ENCODE measurements at regions not wholly inside any gene's neighbourhood (a gene's known extent, or its start where the extent isn't known, plus 50 kb on each side); places are given as distances from the start of the nearest gene placed in this dataset.
A peak's percentile ranks its signal among the peaks of the same experiment; 100 is the strongest.

DNA sequence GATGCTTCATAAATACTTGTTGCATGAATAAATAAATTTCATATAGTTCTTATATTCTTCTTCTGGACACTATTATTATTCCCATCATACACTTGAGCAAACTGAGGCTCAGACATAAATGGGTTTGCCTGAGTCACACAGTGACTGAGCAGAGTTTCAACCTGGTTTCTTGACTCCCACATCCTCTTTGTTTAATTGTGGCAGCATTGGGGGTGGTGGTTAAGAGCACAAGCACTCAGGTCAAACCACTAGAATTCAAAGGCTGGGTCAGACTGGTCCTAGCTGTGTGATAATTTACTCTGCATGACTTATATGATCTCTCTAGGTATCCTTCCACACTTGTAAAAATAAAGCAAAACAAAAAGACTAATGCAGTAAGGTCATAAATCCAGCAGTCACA, 274.9 kb upstream of the SRRM4 start:
- DNase-seq: no peak

DNA sequence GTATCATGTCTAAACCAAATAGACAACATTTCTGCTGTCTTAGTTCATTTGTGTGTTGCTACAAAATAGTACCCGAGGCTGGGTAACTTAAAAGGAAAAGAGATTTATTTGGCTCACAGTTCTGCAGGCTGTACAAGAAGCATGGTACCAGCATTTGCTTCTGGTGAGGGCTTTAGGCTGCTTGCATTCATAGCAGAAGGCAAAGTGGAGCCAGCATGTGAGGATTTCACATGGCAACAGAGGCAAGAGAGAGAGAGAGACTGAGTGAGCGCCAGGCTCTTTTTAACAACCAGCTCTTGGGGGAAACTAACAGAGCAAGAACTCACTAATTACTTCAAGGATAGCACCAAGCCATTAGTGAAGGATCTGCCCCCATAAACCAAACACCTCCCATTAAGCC, 271.4 kb upstream of the SRRM4 start:
- no peak for DNase-seq

DNA sequence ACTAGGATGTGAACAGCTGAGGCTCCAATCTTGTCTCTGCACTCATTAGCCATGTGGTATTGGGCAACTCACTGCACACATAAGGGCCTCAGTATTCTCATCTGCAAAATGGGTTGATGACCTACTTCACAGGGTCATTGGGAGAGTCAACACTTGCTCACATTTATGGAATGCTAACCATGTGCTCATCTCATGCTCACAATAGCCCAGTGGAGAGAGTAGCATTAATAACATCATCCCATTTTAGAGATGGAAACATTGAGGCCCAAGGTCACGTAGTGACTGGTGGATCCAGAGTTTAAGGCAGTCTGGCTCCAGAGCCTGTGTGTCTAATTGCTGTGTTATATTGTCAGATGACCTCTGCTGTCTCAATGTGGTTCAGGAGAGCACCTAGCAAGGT, 270.2 kb upstream of the SRRM4 start:
- no peak for DNase-seq

DNA sequence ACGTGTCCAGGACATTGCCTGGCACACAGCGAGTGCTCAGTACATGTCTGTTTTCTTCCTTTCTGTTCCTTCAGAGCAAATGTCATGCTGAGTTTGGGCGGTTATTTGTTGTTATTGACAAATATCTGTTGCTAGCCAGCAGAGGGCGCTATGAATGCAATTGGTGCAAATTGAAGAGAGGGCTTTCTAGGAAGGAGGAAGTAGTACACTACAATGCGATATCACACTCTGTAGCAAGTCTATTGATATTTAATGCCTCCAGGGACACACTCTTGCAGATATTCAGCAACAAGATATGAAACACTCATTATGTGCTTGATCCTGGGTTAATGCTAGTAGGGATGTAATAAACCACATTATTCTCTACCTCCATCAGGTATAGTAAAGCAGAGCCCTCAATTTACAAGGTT, 267.3 kb upstream of the SRRM4 start:
- DNase-seq: peak; percentile 11

DNA sequence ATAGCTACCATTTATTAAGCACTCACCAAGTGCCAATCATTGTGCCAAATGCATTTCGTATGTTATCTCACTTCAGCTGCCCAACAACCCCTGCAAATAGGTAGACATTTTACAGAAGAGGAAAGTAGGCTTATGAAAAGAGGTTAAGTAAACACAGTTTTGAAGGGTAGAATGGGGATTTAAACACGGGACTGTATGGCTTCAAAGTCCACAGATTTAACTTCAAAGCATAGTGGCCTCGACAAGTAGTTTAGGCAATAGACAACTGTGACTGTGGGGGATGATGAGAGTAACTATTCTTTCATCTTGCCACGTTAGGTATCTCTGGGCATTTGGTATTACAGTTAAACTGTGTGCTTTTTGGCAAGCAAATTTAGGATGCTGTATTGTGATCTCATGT, 266.8 kb upstream of the SRRM4 start:
- no peak for DNase-seq

DNA sequence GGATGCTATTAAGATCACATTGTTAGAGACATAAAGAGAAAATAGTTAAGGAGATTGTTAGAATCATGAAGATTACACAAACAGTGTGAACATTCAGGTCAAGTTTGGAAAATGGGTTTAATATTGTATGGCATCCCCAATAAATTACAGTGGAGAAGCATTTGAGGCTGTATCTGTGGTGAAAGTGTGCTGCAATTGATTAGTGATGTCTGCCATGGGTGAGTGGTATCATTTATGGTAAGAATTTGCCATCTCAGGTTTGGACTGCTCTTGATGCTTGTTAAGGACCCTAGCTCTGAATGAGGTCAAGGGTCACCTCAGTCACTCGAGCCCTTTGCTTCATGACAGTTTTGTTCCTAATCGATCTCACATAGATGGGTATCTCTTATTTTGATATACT, 265.7 kb upstream of the SRRM4 start:
- no peak for DNase-seq

DNA sequence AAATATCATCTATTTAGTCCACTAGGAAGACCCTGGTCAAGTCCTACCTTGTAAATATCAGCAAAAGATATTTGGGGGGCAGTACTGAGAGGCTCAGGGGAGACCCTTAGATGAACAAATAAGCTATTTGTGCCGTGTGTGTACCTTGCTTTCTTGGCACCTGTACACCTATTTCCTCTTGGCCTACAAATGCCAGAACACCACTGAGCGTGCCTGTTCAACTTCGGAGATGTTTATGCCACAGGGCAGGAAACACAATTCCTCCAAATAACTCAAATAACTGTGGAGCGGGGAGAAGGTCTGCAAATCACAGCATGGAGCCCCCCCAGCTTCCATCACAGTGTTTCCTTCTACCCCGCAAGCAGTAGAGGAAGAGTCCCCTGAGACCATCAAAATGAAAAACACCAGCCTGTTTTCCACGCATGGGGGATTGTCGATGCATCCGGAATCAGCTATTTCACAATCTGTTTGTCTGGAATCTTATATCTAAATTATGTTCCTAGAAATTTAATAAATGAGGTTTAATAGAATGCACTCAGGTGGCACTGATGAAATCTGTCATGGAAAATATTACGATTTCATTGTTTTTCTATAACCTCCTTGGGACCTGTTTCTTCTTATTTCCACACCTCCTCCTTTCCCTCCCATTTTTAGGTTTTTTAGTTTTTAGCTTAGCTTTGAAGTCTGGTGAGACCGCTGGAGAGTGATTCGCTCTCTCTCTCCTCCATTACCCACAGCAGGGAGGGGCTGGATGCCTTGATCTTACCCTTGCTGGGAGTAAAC, 254.0 kb upstream of the SRRM4 start:
- no peak for DNase-seq

DNA sequence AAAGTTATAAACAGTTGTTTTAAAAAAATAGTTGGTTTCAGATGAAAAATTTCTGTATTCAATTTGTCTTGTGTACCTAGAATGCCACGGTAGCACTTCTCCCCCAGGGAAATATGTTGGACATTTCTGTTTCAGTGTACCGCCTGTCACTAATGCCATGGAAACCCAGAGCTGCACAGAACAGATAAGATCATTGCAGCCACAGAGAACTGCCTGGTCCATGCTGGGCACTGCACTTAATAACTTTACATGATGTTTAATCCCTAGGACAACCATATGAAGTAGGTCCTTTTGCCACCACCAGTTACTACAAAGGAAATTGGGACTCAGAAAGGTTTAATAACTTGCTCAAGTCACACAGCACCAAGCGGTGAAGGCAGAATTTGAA, 253.4 kb upstream of the SRRM4 start:
- DNase-seq: no peak

DNA sequence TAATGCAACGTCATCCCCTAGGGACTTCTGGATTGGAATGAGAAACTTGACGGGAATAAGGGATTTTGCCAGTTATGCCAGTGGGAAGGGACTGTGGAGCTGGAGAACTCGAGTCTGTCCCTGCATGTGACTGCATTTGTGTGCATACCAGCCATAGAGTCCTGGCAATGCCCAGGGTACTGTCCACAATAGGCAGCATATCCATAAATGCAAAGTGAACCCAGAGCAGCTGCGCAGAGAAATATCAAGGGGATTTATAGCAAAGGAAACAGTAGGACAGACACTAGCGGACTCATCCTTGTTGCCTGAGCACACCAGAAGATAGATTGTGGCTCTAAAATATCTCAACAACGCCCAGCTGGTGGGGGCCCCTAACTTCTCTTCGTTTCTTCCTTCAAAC, 247.1 kb upstream of the SRRM4 start:
- DNase-seq: no peak

DNA sequence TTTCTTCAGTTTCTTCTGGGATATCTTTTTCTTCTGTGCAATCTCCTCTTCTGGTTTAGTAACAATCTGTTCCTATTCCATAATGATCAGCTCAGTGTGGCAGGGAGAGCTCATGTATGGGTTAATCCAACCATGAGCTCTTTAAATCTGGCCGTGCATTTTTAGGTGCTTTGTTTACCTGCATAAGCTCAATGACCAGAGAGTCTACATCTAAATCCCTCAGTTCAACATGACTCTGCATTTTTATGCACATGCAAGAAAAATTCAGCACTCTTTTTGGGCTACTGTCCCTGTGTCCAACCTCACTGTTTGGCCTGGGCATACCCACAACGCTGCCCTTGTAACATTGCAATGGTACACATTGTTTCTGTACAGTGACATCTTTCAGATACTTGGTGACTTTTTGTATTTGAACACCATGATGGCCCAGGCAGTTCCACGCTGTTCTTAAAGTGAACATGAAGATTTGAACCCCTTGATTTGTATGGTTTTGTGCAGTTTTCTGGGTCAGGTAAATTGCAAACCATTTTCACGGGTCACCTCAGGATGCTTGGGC, 243.3 kb upstream of the SRRM4 start:
- DNase-seq: no peak

DNA sequence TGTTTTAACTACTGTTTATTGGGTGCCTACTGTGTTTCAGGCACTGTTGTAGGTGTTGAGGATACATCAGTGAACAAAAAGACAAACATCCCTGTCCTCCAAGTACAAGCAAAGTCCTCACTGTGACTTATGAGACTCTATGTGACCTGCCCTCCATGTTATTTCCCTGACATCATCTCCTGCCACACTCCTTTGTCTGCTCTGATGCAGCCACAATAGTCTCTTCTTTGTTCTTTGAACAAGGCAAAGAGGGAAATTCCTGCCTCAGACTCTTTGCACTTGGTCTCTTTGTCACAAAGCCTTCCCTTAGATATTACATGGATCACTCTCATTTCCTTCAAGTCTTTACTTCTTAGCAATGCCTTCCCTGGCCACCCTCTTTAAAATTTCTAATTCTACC, 240.1 kb upstream of the SRRM4 start:
- no peak for DNase-seq

DNA sequence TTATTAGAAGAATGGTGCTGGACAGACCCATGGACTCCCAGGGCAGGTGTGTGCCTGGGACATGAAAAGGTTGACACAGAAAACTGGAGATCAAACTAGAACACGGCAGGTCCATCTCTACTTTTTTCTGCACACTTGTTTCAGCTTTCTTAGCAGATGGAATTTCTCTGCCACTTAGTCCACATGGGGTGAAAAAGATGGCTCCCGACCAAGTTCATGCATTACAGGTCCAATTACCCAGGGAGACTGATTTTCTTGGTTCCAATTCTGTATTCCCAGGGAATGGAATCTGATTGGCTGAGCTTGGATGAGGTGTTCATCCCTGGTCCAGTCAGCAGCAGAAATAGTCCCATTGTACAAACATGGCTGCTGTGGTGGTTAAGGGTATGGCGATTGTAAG, 238.9 kb upstream of the SRRM4 start:
- DNase-seq: no peak

DNA sequence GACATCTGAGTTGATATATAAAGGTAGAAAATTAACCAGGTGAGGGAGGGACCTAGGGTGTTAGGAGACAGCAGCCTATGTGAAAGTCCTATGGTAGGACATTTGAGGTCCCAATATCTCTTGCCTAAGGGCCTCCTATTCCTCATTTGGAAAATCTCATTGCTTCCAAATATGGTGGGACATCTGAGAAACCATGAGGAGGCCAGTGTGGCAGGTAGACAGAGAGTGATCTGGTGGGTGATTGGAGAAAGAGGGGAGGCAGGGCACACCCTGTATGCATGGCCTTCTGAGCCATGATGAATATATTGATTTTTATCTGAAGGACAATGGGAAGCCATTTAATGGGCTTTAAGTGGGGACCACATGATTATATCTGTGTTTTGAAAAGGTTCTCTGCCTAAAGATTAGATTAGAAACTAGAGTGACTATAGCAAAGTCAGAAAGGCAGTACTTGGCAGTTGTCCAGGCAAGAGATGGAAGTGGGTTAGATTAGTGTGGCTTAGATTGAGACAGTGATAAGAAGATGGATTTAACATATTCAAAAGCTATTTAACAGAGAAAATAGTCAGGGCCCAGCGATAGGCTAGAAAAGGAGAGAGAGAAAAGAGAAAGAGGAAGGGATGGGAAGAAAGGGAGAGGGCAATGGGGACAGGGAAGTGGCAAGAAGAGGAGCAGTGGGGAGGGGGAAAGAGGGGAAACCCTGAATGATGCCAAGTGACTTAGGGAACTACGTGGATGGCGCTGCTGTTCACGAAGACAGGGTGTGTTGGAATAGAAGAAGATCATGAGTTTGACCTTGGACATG, 237.2 kb upstream of the SRRM4 start:
- DNase-seq: no peak

DNA sequence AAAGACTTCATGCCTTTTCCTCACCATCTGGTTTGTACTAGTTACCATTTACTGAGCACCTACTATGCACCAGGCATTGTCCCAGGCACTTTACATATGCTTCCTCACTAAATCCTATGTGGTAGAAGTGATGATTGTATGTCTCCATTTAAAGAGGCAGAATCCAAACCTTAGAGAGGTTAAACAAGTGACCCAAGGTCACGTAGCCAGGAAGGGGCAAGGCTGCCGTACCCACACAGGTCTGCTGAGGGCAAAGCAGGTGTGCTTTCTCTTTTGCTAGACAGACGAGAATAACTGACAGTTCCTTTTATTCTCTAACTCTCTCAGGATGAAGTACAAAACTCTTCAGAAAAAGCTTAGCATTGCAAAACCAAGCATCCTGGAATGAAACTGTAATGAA, 235.2 kb upstream of the SRRM4 start:
- no peak for DNase-seq

DNA sequence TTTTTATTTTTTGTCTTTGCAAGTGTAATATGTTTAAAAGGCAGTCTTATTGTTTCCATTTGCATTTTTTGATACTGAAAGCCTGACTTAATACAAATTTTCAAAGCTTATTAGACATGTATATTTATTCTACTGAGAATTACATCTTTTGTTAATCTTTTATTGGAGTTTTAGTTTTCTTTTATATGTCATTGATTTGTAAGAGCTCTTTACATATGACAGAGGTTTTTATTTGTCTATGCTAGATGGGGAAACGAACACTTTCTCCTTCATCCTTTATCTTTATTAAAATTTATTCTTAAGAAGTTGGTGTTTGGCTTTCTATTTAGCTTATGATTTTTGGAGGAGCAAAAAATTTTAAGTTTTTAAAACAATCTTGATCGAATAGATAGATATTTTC, 234.4 kb upstream of the SRRM4 start:
- DNase-seq: no peak

DNA sequence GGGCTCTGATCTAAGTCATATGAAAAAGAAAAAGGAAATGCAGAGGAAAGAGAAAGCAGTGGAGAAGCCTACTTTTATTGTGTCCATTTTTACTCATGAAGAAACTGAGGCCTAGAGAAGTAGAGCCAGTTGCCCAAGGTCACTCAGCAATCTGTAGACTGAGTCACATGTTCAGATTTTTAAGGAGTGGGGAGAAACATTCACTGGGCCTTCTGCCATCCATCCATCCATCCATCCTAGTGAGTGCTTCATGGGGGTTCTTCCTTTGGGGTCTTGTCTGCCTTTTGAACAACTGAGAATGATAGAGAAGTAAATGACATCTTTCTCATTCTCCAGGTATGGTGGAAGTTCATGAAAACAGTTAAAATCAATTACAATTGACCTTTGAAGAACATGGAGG, 233.6 kb upstream of the SRRM4 start:
- DNase-seq: no peak

DNA sequence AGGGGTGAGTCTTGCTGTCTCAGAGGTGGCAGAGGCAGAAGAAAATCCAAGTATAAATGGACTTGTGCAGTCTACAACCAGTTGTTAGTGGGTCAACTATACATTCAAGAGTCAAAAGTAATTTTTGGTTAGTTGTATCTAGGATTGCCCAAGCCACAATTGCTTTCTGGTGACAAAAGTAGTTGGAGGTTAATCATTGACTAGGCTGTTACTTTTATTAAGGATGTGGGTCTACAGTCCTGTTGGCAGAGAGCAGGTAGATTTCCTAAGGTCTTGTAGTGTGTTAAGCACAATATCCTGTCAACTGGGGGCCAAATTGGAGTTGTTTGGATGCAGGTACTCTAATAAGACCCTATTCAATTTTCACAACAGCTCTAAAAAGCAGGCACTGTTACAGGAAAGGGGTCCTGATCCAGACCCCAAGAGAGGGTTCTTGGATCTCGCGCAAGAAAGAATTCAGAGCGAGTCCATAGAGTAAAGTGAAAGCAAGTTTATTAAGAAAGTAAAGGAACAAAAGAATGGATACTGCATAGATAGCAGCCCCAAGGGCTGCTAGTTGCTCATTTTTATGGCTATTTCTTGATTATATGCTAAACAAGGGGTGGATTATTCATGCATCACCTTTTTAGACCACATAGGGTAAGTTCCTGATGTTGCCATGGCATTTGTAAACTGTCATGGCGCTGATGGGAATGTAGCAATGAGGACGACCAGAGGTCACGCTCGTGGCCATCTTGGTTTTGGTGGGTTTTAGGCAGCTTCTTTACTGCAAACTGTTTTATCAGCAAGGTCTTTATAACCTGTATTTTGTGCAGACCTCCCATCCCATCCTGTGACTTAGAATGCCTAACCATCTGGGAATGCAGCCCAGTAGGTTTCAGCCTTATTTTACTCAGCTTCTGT, 232.6 kb upstream of the SRRM4 start:
- DNase-seq: no peak

DNA sequence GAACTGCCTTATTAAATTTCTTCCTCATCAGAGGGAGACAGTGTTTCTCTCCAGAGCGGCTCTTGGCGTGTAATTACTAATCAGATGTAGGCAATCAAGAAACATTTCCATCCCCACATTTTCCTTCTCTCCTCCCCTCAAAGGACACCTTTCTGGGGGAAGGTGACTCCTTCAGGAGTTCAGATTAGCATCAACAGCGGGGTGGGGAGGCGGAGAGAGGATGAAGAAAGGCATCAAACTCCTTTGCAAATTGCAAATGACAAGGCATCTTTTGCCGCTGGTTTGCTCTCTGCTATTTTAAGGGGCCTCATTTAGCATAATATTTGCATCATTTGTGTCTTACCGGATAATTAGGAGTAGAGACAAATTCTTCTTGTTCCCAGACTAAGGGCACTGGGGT, 231.7 kb upstream of the SRRM4 start:
- DNase-seq: no peak

DNA sequence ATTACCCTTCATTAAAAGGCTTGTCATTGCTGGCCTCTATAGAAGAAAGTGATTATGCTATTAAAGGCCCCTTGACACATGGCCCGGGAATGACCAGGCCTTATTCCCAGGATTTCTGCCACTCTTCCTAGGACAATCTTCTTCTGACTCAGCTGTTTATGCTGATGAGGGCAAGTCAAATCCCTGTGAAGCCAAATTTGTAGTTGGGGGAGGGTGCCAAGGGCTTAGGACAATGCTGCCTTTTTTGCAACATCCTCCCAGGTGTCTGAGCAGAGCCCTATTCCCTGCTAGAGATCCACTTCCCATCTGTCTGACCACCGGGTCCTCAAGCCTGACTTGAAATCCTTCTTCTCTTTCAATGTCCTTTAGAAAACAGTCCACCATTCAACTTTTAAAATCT, 230.7 kb upstream of the SRRM4 start:
- DNase-seq: no peak

DNA sequence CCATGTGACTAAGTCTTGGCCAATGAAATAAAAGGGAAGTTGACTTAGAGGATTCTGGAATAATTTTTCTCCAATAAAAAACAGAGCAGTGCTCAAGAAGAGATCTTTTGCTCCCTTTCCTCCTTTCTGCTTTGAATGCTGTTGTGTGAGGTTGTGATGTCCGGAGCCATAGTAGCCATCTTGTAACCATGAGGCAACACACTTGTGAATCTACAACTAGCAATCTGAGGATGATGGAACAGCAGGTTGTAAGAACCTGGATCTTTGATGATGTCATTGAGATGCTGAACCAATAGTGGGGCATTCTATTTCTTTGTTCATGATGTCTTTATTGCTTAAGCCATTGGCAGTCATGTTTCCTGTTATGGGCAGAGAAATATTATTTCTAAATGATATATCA, 230.0 kb upstream of the SRRM4 start:
- DNase-seq: no peak

DNA sequence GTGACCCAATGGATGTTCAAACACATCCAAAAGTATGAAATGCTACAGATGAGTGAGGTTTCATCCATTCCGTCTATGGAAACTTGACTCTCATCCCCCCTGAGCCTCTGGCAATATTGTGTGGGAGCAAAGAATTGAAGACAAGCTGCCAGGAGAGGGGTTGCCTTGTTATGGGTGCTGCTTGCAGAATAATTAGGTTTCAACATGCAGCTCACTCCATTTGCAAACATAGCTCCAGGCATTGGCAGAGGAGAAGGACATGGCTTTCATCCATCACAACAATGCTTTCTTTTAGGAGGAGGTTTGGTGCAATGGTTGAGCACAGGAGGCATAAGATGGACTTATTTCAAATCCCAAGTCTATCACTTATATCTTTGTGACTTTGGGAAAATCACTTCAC, 220.7 kb upstream of the SRRM4 start:
- no peak for DNase-seq

DNA sequence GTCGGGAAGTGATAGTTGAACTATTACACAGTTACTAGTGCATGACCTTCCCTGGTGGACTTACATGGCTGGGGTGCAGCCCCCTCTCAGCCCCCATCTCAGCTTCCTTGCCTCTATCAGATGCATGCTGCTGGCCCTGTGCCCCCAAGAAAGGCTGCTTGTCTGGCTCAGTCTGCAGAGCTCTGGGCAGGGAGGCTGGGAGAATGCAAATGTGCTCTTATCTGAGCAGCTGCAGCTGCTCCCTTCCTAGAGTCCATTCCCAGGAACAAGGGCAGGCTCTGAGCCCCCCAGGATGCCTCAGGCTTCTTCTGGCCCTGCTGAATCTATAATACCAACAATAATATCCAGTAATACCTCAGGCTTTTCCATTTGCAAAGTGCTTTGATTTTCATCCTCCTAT, 218.1 kb upstream of the SRRM4 start:
- no peak for DNase-seq
